ENCODE measurements at regions not wholly inside any gene's neighbourhood (a gene's known extent, or its start where the extent isn't known, plus 50 kb on each side); places are given as distances from the start of the nearest gene placed in this dataset.

DNA sequence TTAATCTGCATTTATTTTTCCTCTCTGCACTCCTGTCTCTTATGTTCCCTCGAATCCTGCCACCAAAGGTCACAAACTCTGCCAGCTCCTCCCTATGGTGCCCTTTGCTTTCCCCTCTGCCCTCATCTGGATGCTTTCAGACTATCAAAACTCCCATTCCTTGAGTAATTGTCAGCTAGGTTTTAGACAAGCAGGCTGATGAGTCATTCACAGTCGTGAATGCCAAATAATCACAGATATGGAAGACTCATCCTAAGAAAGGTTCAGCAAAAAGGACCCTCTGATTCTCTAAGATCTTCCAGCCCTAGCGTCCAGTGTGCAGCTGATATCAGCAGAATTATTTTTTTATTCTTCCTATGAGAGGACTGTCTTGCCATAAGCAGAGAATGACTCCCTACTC is 104.5 kb upstream of the NUDT12 start:
- TF ChIP-seq, protein P1, sequence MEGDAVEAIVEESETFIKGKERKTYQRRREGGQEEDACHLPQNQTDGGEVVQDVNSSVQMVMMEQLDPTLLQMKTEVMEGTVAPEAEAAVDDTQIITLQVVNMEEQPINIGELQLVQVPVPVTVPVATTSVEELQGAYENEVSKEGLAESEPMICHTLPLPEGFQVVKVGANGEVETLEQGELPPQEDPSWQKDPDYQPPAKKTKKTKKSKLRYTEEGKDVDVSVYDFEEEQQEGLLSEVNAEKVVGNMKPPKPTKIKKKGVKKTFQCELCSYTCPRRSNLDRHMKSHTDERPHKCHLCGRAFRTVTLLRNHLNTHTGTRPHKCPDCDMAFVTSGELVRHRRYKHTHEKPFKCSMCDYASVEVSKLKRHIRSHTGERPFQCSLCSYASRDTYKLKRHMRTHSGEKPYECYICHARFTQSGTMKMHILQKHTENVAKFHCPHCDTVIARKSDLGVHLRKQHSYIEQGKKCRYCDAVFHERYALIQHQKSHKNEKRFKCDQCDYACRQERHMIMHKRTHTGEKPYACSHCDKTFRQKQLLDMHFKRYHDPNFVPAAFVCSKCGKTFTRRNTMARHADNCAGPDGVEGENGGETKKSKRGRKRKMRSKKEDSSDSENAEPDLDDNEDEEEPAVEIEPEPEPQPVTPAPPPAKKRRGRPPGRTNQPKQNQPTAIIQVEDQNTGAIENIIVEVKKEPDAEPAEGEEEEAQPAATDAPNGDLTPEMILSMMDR (IDR thresholded peaks at IDR 0.05; ENCODE audit: low read depth, low read length) = no peak
- TF ChIP-seq EZH2phosphoT487 (IDR thresholded peaks at IDR 0.05; ENCODE audit: low read depth) = no peak
